K562 (cell line): ENCODE measurements at regions not wholly inside any gene's neighbourhood (a gene's known extent, or its start where the extent isn't known, plus 50 kb on each side); places are given as distances from the start of the nearest gene placed in this dataset.

Experiments
- DDX20 ChIP-seq: fragments of 450-650 bp; IDR thresholded peaks from 2 replicates; pipeline ENCODE4 v1.6.1; 2016; ENCODE audit warnings: missing genetic modification characterization, low read depth, mild to moderate bottlenecking, missing compliant biosample characterization, moderate library complexity
- DMBX1 ChIP-seq: fragments of 250-450 bp; sonication (Bioruptor Pico); IDR thresholded peaks from 2 replicates; pipeline ENCODE4 v1.8.0; 2022; ENCODE audit warnings: inconsistent platforms, mild to moderate bottlenecking, moderate library complexity, borderline replicate concordance
- DNMT1 ChIP-seq: fragments of 450-650 bp; IDR thresholded peaks from 2 replicates; pipeline ENCODE4 v1.6.1; 2016; ENCODE audit warnings: antibody characterized with exemption, mild to moderate bottlenecking
- E2F6 ChIP-seq, 2 experiments: IDR thresholded peaks; 2 replicates each; pipeline ENCODE4 v1.6.1; 2011; ENCODE audit warnings: borderline replicate concordance in 1 of 2, control low read depth in 1 of 2, low read depth in 1 of 2, low read length in 1 of 2, mild to moderate bottlenecking in 1 of 2, mixed read lengths in 1 of 2, moderate library complexity in 1 of 2; ENCODE audit not compliant: insufficient read depth in 1 of 2, insufficient read length in 1 of 2, poor library complexity in 1 of 2, severe bottlenecking in 1 of 2; ENCODE audit errors: extremely low read depth in 1 of 2
- ETV1 ChIP-seq: fragments of 450-650 bp; conservative IDR thresholded peaks from 2 replicates; pipeline ENCODE4 v1.6.1; 2016; ENCODE audit warnings: missing genetic modification characterization, control low read depth, low read depth, missing compliant biosample characterization
- FOXO4 ChIP-seq: fragments of 450-650 bp; formaldehyde crosslinking; IDR thresholded peaks from 2 replicates; pipeline ENCODE4 v1.4.0; 2020; ENCODE audit warnings: mild to moderate bottlenecking, moderate library complexity
- GATAD2B ChIP-seq: fragments of 450-650 bp; IDR thresholded peaks from 2 replicates; pipeline ENCODE4 v1.6.1; 2017; ENCODE audit warnings: mild to moderate bottlenecking, borderline replicate concordance
- HDAC3 ChIP-seq: fragments of 450-650 bp; IDR thresholded peaks from 2 replicates; pipeline ENCODE4 v1.6.1; 2018; ENCODE audit warnings: borderline replicate concordance, mild to moderate bottlenecking, moderate library complexity; ENCODE audit not compliant: partially characterized antibody
- IRF9 ChIP-seq: fragments of 450-650 bp; IDR thresholded peaks from 2 replicates; pipeline ENCODE4 v1.6.1; 2016; ENCODE audit warnings: missing biosample characterization, missing genetic modification characterization
- MYBL2 ChIP-seq, 2 experiments: fragments of 450-650 bp in 1 of 2; sonication (generic) in 1 of 2; formaldehyde crosslinking in 1 of 2; IDR thresholded peaks; 2 replicates each; pipeline versions ENCODE4 v1.6.1 to v1.8.1; 2017 to 2022; ENCODE audit warnings: borderline replicate concordance in 1 of 2, inconsistent platforms in 1 of 2, low read depth in 1 of 2, mild to moderate bottlenecking in 1 of 2, missing genetic modification reagents in 1 of 2, moderate library complexity in 1 of 2
- NFRKB ChIP-seq: fragments of 450-650 bp; IDR thresholded peaks from 2 replicates; pipeline ENCODE4 v1.6.1; 2016; ENCODE audit warnings: low read depth
- RFX5 ChIP-seq: IDR thresholded peaks from 2 replicates; pipeline ENCODE4 v1.6.1; 2011; ENCODE audit warnings: low read depth, mild to moderate bottlenecking, improper control_type of control experiment, low read length
- TRIM24 ChIP-seq, 2 experiments: fragments of 450-650 bp; IDR thresholded peaks; 2 replicates each; pipeline ENCODE4 v1.6.1; 2016
- VEZF1 ChIP-seq: fragments of 200-800 bp; sonication (Bioruptor generic); IDR thresholded peaks from 2 replicates; pipeline ENCODE4 v1.6.1; 2017; ENCODE audit warnings: missing genetic modification characterization, missing compliant biosample characterization
- ZHX1 ChIP-seq: fragments of 150-350 bp; conservative IDR thresholded peaks from 2 replicates; pipeline ENCODE4 v1.6.1; 2014; ENCODE audit warnings: low read length
- ZNF143 ChIP-seq: sonication (generic); formaldehyde crosslinking; IDR thresholded peaks from 2 replicates; pipeline ENCODE4 v1.9.0; 2022; ENCODE audit warnings: mild to moderate bottlenecking, missing genetic modification reagents
- ZNF146 ChIP-seq: IDR thresholded peaks from one replicate; pipeline ENCODE4 v1.6.1; 2018; ENCODE audit warnings: missing compliant biosample characterization; ENCODE audit not compliant: unreplicated experiment

- no peak for TF ChIP-seq E2F6 (IDR thresholded peaks at IDR 0.05; ENCODE audit: borderline replicate concordance in 1 of 2, extremely low read depth in 1 of 2, insufficient read depth in 1 of 2, insufficient read length in 1 of 2, low read depth in 1 of 2, low read length in 1 of 2, poor library complexity in 1 of 2, severe bottlenecking in 1 of 2)
- TF ChIP-seq MYBL2 (IDR thresholded peaks at IDR 0.05; ENCODE audit: low read depth) = no peak
- TF ChIP-seq MYBL2 (CRISPR knock-in tag; IDR thresholded peaks at IDR 0.05; ENCODE audit: borderline replicate concordance) = no peak
- TF ChIP-seq DDX20 (tag) = no peak; the same call in none of the 2 replicates
- TF ChIP-seq NFRKB = peak; percentile 82
- no peak for TF ChIP-seq VEZF1
- TF ChIP-seq ZHX1 = no peak
- peak; percentile 76; the same call in 1 of the 2 replicates for TF ChIP-seq DMBX1
- peak; percentile 22 for TF ChIP-seq HDAC3
- TF ChIP-seq FOXO4 (CRISPR knock-in tag) = no peak
- peak; percentile 96 for TF ChIP-seq IRF9 (tag)
- TF ChIP-seq TRIM24 (IDR thresholded peaks at IDR 0.05) = peak; percentile 77 to 79; a peak in 2 of 4 replicates
- TF ChIP-seq ZNF146 (CRISPR knock-in tag) = no peak
- peak; percentile 43; the same call in 1 of the 2 replicates for TF ChIP-seq ETV1 (tag)
- TF ChIP-seq ZNF143 (CRISPR knock-in tag) = no peak
- no peak for TF ChIP-seq GATAD2B
- TF ChIP-seq RFX5 = no peak
- no peak for TF ChIP-seq DNMT1
Observed at GRCh38 chr2:55099878-55100820, 49.9 kb upstream of the RTN4 start (continued).
